ENCODE measurements at regions not wholly inside any gene's neighbourhood (a gene's known extent, or its start where the extent isn't known, plus 50 kb on each side); places are given as distances from the start of the nearest gene placed in this dataset.

DNA sequence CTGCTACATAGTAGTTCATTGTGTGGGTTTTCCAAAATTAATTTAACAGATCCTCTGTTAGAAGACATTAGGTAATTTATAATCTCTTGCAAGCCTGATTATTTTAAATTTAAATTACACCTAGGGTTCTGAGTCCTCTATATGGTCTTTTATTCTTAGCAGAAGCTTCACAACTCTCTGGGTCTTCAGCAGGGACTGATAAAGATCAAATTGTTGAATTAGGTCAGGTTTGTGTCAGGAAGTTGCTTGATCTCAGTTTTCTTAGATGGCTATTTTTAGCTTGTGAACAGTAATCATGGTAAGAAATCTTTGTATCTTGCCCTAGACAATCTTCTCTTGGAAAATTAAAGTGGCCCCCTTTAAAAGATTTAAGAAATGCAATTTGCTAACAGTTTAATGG, 183.1 kb upstream of the HDAC9 start:
- TF ChIP-seq, protein P1, sequence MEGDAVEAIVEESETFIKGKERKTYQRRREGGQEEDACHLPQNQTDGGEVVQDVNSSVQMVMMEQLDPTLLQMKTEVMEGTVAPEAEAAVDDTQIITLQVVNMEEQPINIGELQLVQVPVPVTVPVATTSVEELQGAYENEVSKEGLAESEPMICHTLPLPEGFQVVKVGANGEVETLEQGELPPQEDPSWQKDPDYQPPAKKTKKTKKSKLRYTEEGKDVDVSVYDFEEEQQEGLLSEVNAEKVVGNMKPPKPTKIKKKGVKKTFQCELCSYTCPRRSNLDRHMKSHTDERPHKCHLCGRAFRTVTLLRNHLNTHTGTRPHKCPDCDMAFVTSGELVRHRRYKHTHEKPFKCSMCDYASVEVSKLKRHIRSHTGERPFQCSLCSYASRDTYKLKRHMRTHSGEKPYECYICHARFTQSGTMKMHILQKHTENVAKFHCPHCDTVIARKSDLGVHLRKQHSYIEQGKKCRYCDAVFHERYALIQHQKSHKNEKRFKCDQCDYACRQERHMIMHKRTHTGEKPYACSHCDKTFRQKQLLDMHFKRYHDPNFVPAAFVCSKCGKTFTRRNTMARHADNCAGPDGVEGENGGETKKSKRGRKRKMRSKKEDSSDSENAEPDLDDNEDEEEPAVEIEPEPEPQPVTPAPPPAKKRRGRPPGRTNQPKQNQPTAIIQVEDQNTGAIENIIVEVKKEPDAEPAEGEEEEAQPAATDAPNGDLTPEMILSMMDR (IDR thresholded peaks at IDR 0.05), result no peak
- TF ChIP-seq ZFX (IDR thresholded peaks at IDR 0.05; ENCODE audit: borderline replicate concordance), result no peak

Measured in 22Rv1 (cell line).